GM23338 (cell line): ENCODE measurements at regions not wholly inside any gene's neighbourhood (a gene's known extent, or its start where the extent isn't known, plus 50 kb on each side); places are given as distances from the start of the nearest gene placed in this dataset.

Source experiments
- ATAC-seq: fragments of 200-7000 bp; cut with Tn5 transposase; 3 replicates; pipeline ENCODE4 v1.9.1; 2020
- DNase-seq: peaks from one replicate; pipeline ENCODE4 v3.0.0-alpha.2; 2015; ENCODE audit warnings: low spot score
- H2AFZ ChIP-seq: fragments of 200-600 bp; sonication (generic); 2 replicates; pipeline ENCODE4 v1.8.0; 2016; ENCODE audit warnings: antibody characterized with exemption, mild to moderate bottlenecking, moderate library complexity
- H3F3A ChIP-seq: fragments of 200-600 bp; sonication (generic); replicated peaks from 2 replicates; pipeline ENCODE4 v1.8.0; 2017; ENCODE audit warnings: antibody characterized with exemption, mixed run types, low read depth
- H3K27ac ChIP-seq: fragments of 200-600 bp; sonication (generic); 2 replicates; pipeline ENCODE4 v1.6.1; 2016; ENCODE audit warnings: low read depth
- H3K27me3 ChIP-seq: fragments of 200-600 bp; sonication (generic); 2 replicates; pipeline ENCODE4 v1.8.0; 2016; ENCODE audit warnings: mild to moderate bottlenecking, mixed run types, moderate library complexity; ENCODE audit not compliant: insufficient read depth
- H3K36me3 ChIP-seq: fragments of 200-600 bp; sonication (generic); 2 replicates; pipeline ENCODE4 v1.8.0; 2016; ENCODE audit warnings: mild to moderate bottlenecking; ENCODE audit not compliant: insufficient read depth
- H3K4me1 ChIP-seq: fragments of 200-600 bp; sonication (generic); 2 replicates; pipeline ENCODE4 v1.8.0; 2016; ENCODE audit warnings: mild to moderate bottlenecking, moderate library complexity; ENCODE audit not compliant: insufficient read depth
- H3K4me2 ChIP-seq: fragments of 200-600 bp; sonication (generic); 2 replicates; pipeline ENCODE4 v1.7.1; 2017; ENCODE audit warnings: mixed run types
- H3K4me3 ChIP-seq: fragments of 200-600 bp; sonication (generic); 2 replicates; pipeline ENCODE4 v1.6.1; 2016; ENCODE audit warnings: mixed run types
- H3K79me2 ChIP-seq: fragments of 200-600 bp; sonication (generic); replicated peaks from 2 replicates; pipeline ENCODE4 v1.8.0; 2017; ENCODE audit warnings: mild to moderate bottlenecking; ENCODE audit not compliant: insufficient read depth
- H3K9me2 ChIP-seq: fragments of 200-600 bp; sonication (generic); 2 replicates; pipeline ENCODE4 v1.8.0; 2017; ENCODE audit not compliant: insufficient read depth
- H4K20me1 ChIP-seq: fragments of 200-600 bp; sonication (generic); replicated peaks from 2 replicates; pipeline ENCODE4 v1.8.0; 2017; ENCODE audit warnings: mild to moderate bottlenecking; ENCODE audit not compliant: insufficient read depth
- H3K27ac Mint-ChIP-seq: 2 replicates; pipeline ENCODE4 v1.8.0; 2020; ENCODE audit warnings: inconsistent platforms, mild to moderate bottlenecking, moderate library complexity, mixed read lengths
- H3K27me3 Mint-ChIP-seq: 3 replicates; pipeline ENCODE4 v1.8.0; 2022; ENCODE audit warnings: low read depth, mild to moderate bottlenecking, moderate library complexity, mixed read lengths, inconsistent platforms; ENCODE audit not compliant: insufficient read depth, poor library complexity
- H3K36me3 Mint-ChIP-seq: 3 replicates; pipeline ENCODE4 v1.8.0; 2021; ENCODE audit warnings: low read depth, mild to moderate bottlenecking, inconsistent platforms, moderate library complexity, mixed read lengths
- H3K4me1 Mint-ChIP-seq: 3 replicates; pipeline ENCODE4 v1.8.0; 2020; ENCODE audit warnings: mild to moderate bottlenecking, inconsistent platforms, mixed read lengths
- H3K4me3 Mint-ChIP-seq: 3 replicates; pipeline ENCODE4 v1.8.0; 2021; ENCODE audit warnings: moderate library complexity, mild to moderate bottlenecking, inconsistent platforms, mixed read lengths
- H3K9me3 Mint-ChIP-seq: 3 replicates; pipeline ENCODE4 v1.8.0; 2020; ENCODE audit warnings: moderate library complexity, mild to moderate bottlenecking, inconsistent platforms, mixed read lengths
- CREB1 ChIP-seq: fragments of 250-450 bp; sonication (Bioruptor Pico); IDR thresholded peaks from 2 replicates; pipeline ENCODE4 v1.5.0; 2020; ENCODE audit warnings: low read depth, mild to moderate bottlenecking, moderate library complexity
- EZH2 ChIP-seq: fragments of 200-600 bp; sonication (generic); IDR thresholded peaks from one replicate; pipeline ENCODE4 v1.8.0; 2017; ENCODE audit warnings: antibody characterized with exemption, mild to moderate bottlenecking, low read depth; ENCODE audit not compliant: unreplicated experiment
- EZH2phosphoT487 ChIP-seq: fragments of 200-600 bp; sonication (generic); IDR thresholded peaks from one replicate; pipeline ENCODE4 v1.8.1; 2018; ENCODE audit warnings: antibody characterized with exemption; ENCODE audit not compliant: unreplicated experiment
- JUNB ChIP-seq: IDR thresholded peaks from one replicate; pipeline ENCODE4 v1.6.1; 2016; ENCODE audit warnings: antibody characterized with exemption; ENCODE audit not compliant: unreplicated experiment
- NANOG ChIP-seq: IDR thresholded peaks from 2 replicates; pipeline ENCODE4 v1.6.1; 2016; ENCODE audit warnings: antibody characterized with exemption, borderline replicate concordance
- POLR2AphosphoS5 ChIP-seq: IDR thresholded peaks from 2 replicates; pipeline ENCODE4 v1.6.1; 2016; ENCODE audit warnings: antibody characterized with exemption, low read depth
- STAT1 ChIP-seq: IDR thresholded peaks from one replicate; pipeline ENCODE4 v1.6.1; 2016; ENCODE audit warnings: antibody characterized with exemption; ENCODE audit not compliant: unreplicated experiment
- ZNF114 ChIP-seq: fragments of 250-450 bp; sonication (Bioruptor Pico); IDR thresholded peaks from 2 replicates; pipeline ENCODE4 v1.5.0; 2020; ENCODE audit warnings: mild to moderate bottlenecking, moderate library complexity
- ZNF331 ChIP-seq: fragments of 250-450 bp; sonication (Bioruptor Pico); IDR thresholded peaks from 2 replicates; pipeline ENCODE4 v1.5.0; 2020; ENCODE audit warnings: low read depth, mild to moderate bottlenecking, moderate library complexity
- TF ChIP-seq, protein P1 (sequence below), 2 experiments: fragments of 200-600 bp in 1 of 2; sonication (generic) in 1 of 2; conservative IDR thresholded peaks; 2 replicates each; pipeline versions ENCODE4 v1.5.1 to v1.6.1; 2016 to 2017; ENCODE audit warnings: antibody characterized with exemption in 2 of 2, low read depth in 2 of 2, mild to moderate bottlenecking in 2 of 2, moderate library complexity in 1 of 2
- TF ChIP-seq, protein P2 (sequence below): IDR thresholded peaks from one replicate; pipeline ENCODE4 v1.6.1; 2018; ENCODE audit warnings: antibody characterized with exemption; ENCODE audit not compliant: unreplicated experiment
- TF ChIP-seq, protein P3 (sequence below): fragments of 250-450 bp; sonication (Bioruptor Pico); IDR thresholded peaks from 2 replicates; pipeline ENCODE4 v1.5.0; 2020; ENCODE audit warnings: mild to moderate bottlenecking, moderate library complexity
- TF ChIP-seq, protein P4 (sequence below): IDR thresholded peaks from 2 replicates; pipeline ENCODE4 v1.6.1; 2016; ENCODE audit warnings: antibody characterized with exemption

DNA sequence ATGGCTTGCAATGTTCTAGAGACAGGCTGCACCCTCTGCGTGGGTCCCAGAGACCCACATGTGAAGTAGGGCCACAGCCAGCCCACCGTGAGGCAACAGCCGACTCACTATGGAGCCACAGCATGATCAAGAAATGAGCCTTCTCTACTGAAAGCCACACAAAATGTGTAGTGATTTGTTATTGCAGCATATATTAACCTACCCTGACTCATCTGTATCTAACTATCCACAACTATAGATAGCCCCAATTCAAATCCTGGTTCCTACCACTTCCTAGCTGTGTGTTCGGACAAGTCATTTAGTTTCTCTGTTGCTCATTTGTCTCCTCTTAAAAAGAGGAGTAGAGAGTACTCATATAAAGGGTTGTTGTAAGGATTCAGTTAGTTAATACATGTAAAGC lies 1152.3 kb downstream of the BCL11B start:
- Mint-ChIP-seq H3K27ac (no peak overlapping the region), H3K4me3 (no peak overlapping the region), H3K9me3 (peaks cover 4% of the 10 kb centered on the region), H3K36me3 (peaks cover 4% of the 10 kb centered on the region; the same call in 1 of the 3 replicates), H3K4me1 (no peaks in the 10 kb centered on the region), H3K27me3 (no peaks in the 10 kb centered on the region)
- DNase-seq (no peak), ATAC-seq (no peak)
- Histone ChIP-seq H3K36me3 (no peaks in the 10 kb centered on the region), H3K4me1 (no peaks in the 10 kb centered on the region), H3K4me2 (no peak overlapping the region), H3K27ac (no peak overlapping the region), H4K20me1 (no peaks in the 10 kb centered on the region), H3F3A (no peaks in the 10 kb centered on the region), H3K9me2 (no peaks in the 10 kb centered on the region), H2AFZ (no peak overlapping the region), H3K27me3 (no peaks in the 10 kb centered on the region), H3K79me2 (no peaks in the 10 kb centered on the region), H3K4me3 (no peak overlapping the region)
- TF ChIP-seq, protein P1, sequence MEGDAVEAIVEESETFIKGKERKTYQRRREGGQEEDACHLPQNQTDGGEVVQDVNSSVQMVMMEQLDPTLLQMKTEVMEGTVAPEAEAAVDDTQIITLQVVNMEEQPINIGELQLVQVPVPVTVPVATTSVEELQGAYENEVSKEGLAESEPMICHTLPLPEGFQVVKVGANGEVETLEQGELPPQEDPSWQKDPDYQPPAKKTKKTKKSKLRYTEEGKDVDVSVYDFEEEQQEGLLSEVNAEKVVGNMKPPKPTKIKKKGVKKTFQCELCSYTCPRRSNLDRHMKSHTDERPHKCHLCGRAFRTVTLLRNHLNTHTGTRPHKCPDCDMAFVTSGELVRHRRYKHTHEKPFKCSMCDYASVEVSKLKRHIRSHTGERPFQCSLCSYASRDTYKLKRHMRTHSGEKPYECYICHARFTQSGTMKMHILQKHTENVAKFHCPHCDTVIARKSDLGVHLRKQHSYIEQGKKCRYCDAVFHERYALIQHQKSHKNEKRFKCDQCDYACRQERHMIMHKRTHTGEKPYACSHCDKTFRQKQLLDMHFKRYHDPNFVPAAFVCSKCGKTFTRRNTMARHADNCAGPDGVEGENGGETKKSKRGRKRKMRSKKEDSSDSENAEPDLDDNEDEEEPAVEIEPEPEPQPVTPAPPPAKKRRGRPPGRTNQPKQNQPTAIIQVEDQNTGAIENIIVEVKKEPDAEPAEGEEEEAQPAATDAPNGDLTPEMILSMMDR (conservative IDR thresholded peaks at IDR 0.05; ENCODE audit: low read depth in 2 of 2) = no peak
- TF ChIP-seq ZNF331 (CRISPR knock-in tag) = no peak
- TF ChIP-seq, protein P2, sequence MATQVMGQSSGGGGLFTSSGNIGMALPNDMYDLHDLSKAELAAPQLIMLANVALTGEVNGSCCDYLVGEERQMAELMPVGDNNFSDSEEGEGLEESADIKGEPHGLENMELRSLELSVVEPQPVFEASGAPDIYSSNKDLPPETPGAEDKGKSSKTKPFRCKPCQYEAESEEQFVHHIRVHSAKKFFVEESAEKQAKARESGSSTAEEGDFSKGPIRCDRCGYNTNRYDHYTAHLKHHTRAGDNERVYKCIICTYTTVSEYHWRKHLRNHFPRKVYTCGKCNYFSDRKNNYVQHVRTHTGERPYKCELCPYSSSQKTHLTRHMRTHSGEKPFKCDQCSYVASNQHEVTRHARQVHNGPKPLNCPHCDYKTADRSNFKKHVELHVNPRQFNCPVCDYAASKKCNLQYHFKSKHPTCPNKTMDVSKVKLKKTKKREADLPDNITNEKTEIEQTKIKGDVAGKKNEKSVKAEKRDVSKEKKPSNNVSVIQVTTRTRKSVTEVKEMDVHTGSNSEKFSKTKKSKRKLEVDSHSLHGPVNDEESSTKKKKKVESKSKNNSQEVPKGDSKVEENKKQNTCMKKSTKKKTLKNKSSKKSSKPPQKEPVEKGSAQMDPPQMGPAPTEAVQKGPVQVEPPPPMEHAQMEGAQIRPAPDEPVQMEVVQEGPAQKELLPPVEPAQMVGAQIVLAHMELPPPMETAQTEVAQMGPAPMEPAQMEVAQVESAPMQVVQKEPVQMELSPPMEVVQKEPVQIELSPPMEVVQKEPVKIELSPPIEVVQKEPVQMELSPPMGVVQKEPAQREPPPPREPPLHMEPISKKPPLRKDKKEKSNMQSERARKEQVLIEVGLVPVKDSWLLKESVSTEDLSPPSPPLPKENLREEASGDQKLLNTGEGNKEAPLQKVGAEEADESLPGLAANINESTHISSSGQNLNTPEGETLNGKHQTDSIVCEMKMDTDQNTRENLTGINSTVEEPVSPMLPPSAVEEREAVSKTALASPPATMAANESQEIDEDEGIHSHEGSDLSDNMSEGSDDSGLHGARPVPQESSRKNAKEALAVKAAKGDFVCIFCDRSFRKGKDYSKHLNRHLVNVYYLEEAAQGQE = no peak
- no peak for TF ChIP-seq EZH2
- TF ChIP-seq JUNB = no peak
- TF ChIP-seq STAT1 = no peak
- TF ChIP-seq ZNF114 (CRISPR knock-in tag) = no peak
- no peak for TF ChIP-seq EZH2phosphoT487
- TF ChIP-seq, protein P3, sequence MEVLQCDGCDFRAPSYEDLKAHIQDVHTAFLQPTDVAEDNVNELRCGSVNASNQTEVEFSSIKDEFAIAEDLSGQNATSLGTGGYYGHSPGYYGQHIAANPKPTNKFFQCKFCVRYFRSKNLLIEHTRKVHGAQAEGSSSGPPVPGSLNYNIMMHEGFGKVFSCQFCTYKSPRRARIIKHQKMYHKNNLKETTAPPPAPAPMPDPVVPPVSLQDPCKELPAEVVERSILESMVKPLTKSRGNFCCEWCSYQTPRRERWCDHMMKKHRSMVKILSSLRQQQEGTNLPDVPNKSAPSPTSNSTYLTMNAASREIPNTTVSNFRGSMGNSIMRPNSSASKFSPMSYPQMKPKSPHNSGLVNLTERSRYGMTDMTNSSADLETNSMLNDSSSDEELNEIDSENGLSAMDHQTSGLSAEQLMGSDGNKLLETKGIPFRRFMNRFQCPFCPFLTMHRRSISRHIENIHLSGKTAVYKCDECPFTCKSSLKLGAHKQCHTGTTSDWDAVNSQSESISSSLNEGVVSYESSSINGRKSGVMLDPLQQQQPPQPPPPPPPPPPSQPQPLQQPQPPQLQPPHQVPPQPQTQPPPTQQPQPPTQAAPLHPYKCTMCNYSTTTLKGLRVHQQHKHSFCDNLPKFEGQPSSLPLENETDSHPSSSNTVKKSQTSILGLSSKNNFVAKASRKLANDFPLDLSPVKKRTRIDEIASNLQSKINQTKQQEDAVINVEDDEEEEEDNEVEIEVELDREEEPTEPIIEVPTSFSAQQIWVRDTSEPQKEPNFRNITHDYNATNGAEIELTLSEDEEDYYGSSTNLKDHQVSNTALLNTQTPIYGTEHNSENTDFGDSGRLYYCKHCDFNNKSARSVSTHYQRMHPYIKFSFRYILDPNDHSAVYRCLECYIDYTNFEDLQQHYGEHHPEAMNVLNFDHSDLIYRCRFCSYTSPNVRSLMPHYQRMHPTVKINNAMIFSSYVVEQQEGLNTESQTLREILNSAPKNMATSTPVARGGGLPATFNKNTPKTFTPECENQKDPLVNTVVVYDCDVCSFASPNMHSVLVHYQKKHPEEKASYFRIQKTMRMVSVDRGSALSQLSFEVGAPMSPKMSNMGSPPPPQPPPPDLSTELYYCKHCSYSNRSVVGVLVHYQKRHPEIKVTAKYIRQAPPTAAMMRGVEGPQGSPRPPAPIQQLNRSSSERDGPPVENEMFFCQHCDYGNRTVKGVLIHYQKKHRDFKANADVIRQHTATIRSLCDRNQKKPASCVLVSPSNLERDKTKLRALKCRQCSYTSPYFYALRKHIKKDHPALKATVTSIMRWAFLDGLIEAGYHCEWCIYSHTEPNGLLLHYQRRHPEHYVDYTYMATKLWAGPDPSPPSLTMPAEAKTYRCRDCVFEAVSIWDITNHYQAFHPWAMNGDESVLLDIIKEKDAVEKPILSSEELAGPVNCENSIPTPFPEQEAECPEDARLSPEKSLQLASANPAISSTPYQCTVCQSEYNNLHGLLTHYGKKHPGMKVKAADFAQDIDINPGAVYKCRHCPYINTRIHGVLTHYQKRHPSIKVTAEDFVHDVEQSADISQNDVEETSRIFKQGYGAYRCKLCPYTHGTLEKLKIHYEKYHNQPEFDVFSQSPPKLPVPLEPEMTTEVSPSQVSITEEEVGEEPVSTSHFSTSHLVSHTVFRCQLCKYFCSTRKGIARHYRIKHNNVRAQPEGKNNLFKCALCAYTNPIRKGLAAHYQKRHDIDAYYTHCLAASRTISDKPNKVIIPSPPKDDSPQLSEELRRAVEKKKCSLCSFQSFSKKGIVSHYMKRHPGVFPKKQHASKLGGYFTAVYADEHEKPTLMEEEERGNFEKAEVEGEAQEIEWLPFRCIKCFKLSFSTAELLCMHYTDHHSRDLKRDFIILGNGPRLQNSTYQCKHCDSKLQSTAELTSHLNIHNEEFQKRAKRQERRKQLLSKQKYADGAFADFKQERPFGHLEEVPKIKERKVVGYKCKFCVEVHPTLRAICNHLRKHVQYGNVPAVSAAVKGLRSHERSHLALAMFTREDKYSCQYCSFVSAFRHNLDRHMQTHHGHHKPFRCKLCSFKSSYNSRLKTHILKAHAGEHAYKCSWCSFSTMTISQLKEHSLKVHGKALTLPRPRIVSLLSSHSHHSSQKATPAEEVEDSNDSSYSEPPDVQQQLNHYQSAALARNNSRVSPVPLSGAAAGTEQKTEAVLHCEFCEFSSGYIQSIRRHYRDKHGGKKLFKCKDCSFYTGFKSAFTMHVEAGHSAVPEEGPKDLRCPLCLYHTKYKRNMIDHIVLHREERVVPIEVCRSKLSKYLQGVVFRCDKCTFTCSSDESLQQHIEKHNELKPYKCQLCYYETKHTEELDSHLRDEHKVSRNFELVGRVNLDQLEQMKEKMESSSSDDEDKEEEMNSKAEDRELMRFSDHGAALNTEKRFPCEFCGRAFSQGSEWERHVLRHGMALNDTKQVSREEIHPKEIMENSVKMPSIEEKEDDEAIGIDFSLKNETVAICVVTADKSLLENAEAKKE (CRISPR knock-in tag) = no peak
- TF ChIP-seq CREB1 = no peak
- TF ChIP-seq POLR2AphosphoS5 = no peak
- no peak for TF ChIP-seq NANOG
- TF ChIP-seq, protein P4, sequence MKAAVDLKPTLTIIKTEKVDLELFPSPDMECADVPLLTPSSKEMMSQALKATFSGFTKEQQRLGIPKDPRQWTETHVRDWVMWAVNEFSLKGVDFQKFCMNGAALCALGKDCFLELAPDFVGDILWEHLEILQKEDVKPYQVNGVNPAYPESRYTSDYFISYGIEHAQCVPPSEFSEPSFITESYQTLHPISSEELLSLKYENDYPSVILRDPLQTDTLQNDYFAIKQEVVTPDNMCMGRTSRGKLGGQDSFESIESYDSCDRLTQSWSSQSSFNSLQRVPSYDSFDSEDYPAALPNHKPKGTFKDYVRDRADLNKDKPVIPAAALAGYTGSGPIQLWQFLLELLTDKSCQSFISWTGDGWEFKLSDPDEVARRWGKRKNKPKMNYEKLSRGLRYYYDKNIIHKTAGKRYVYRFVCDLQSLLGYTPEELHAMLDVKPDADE = no peak
